Trophoblast cell (in vitro differentiated cells and primary cell): ENCODE measurements at regions not wholly inside any gene's neighbourhood (a gene's known extent, or its start where the extent isn't known, plus 50 kb on each side); places are given as distances from the start of the nearest gene placed in this dataset.

Experiments used
- DNase-seq, 2 donors: peaks; one replicate each; pipeline ENCODE4 v3.0.0-alpha.2; 2016
- H2AFZ ChIP-seq: 2 replicates; pipeline ENCODE4 v1.6.1; 2013; ENCODE audit warnings: low read length, moderate library complexity, mild to moderate bottlenecking; ENCODE audit not compliant: insufficient read depth, poor library complexity
- H2AK5ac ChIP-seq: 2 replicates; pipeline ENCODE4 v1.6.1; 2013; ENCODE audit warnings: mild to moderate bottlenecking, low read length
- H2BK120ac ChIP-seq: 2 replicates; pipeline ENCODE4 v1.6.1; 2013; ENCODE audit warnings: low read length, mild to moderate bottlenecking, moderate library complexity; ENCODE audit not compliant: insufficient read depth, poor library complexity
- H2BK12ac ChIP-seq: 2 replicates; pipeline ENCODE4 v1.6.1; 2013; ENCODE audit warnings: mild to moderate bottlenecking, low read length, moderate library complexity
- H2BK5ac ChIP-seq: 2 replicates; pipeline ENCODE4 v1.6.1; 2013; ENCODE audit warnings: low read length, low read depth, moderate library complexity, mild to moderate bottlenecking; ENCODE audit not compliant: poor library complexity
- H3K14ac ChIP-seq: 2 replicates; pipeline ENCODE4 v1.6.1; 2013; ENCODE audit warnings: mild to moderate bottlenecking, low read length
- H3K18ac ChIP-seq: 2 replicates; pipeline ENCODE4 v1.6.1; 2013; ENCODE audit warnings: mild to moderate bottlenecking, low read length
- H3K23ac ChIP-seq: 2 replicates; pipeline ENCODE4 v1.6.1; 2013; ENCODE audit warnings: low read length
- H3K27ac ChIP-seq: 2 replicates; pipeline ENCODE4 v1.5.1; 2013; ENCODE audit warnings: low read depth, mild to moderate bottlenecking, inconsistent platforms, low read length, moderate library complexity
- H3K27me3 ChIP-seq: 2 replicates; pipeline ENCODE4 v1.6.1; 2013; ENCODE audit warnings: inconsistent platforms, mild to moderate bottlenecking, low read length, moderate library complexity; ENCODE audit not compliant: insufficient read depth
- H3K36me3 ChIP-seq, 2 experiments: 1 replicate in 1 of 2; 2 replicates in 1 of 2; pipeline ENCODE4 v1.6.1; 2013; ENCODE audit warnings: low read length in 2 of 2, mild to moderate bottlenecking in 2 of 2, moderate library complexity in 1 of 2; ENCODE audit not compliant: insufficient read depth in 2 of 2, control insufficient read depth in 1 of 2
- H3K4ac ChIP-seq: 2 replicates; pipeline ENCODE4 v1.6.1; 2013; ENCODE audit warnings: low read depth, mild to moderate bottlenecking, low read length, moderate library complexity
- H3K4me1 ChIP-seq, 2 experiments: 1 replicate in 1 of 2; 2 replicates in 1 of 2; pipeline ENCODE4 v1.6.1; 2013; ENCODE audit warnings: low read length in 2 of 2, mild to moderate bottlenecking in 2 of 2, moderate library complexity in 1 of 2; ENCODE audit not compliant: insufficient read depth in 2 of 2, control insufficient read depth in 1 of 2
- H3K4me2 ChIP-seq: 2 replicates; pipeline ENCODE4 v1.6.1; 2013; ENCODE audit warnings: inconsistent platforms, mild to moderate bottlenecking, low read length, moderate library complexity
- H3K4me3 ChIP-seq: 2 replicates; pipeline ENCODE4 v1.5.1; 2013; ENCODE audit warnings: mild to moderate bottlenecking, low read depth, low read length, inconsistent platforms
- H3K79me1 ChIP-seq: one replicate; pipeline ENCODE4 v1.6.1; 2013; ENCODE audit warnings: low read length
- H3K79me2 ChIP-seq: 2 replicates; pipeline ENCODE4 v1.6.1; 2013; ENCODE audit warnings: low read length, mild to moderate bottlenecking; ENCODE audit not compliant: control insufficient read depth, insufficient read depth, poor library complexity
- H3K9ac ChIP-seq: 2 replicates; pipeline ENCODE4 v1.6.1; 2013; ENCODE audit warnings: mild to moderate bottlenecking, low read length
- H3K9me3 ChIP-seq: 2 replicates; pipeline ENCODE4 v1.6.1; 2013; ENCODE audit warnings: low read depth, mild to moderate bottlenecking, control low read depth, inconsistent platforms, low read length; ENCODE audit not compliant: insufficient read depth
- H4K12ac ChIP-seq: 2 replicates; pipeline ENCODE4 v1.6.1; 2013; ENCODE audit warnings: low read depth, mild to moderate bottlenecking, low read length, moderate library complexity
- H4K8ac ChIP-seq: 2 replicates; pipeline ENCODE4 v1.6.1; 2013; ENCODE audit warnings: low read depth, mild to moderate bottlenecking, low read length, moderate library complexity
- H4K91ac ChIP-seq: one replicate; pipeline ENCODE4 v1.6.1; 2013; ENCODE audit warnings: low read depth, mild to moderate bottlenecking, low read length, moderate library complexity
- WGBS: extraction: QIAGEN DNeasy Blood & Tissue Kit; methylation state at CpG from one replicate; pipeline ENCODE4 v1.1.7; 2013; ENCODE audit warnings: missing lambda C conversion rate; ENCODE audit not compliant: insufficient read length, insufficient coverage; ENCODE audit errors: extremely low coverage; 5-methylcytosine and 5-hydroxymethylcytosine counted together

DNA sequence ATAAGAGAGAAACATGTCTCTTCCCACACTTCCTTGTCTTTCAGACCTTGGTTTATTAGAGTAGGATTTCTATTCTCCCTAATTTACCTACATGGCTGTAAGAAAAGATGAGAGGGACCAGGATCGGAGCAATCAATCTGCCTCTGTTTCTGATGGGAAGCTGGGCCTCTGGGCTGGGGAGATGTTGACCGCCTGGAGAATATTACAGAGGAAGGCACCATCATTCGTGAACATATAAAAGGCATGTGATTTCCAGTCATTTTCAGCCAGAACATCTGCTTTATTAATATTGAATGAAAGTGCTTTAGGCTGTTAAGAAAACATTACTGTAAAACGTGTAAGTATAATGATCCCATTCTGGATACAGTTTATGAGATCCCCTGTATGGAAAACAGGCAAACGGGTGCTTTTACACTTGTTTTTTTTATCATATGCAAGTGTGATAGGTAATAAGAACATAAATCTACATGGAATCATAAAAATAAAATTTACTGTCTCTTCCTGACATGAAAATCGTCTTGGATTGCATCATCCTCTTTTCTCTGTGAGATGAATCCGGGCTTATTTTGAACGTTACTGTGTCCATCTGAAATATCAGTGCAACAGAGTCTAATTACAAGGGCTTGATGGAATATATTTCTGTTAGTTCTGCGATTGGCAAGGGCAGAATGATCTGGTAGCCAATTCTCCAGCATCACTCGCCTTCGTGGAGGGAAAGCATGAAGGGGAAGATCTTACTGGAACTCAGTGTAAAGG, 94.5 kb upstream of the BAIAP2L1 start:
- Histone ChIP-seq H3K79me1 (no peaks in the 10 kb centered on the region), H3K4me2 (no peak overlapping the region), H3K4ac (no peak overlapping the region), H3K14ac (no peak overlapping the region), H3K27me3 (no peaks in the 10 kb centered on the region), H4K8ac (no peak overlapping the region), H3K9ac (no peak overlapping the region), H3K9me3 (peaks cover 18% of the 10 kb centered on the region), H2BK5ac (no peak overlapping the region), H3K4me3 (no peak overlapping the region), H3K27ac (no peak overlapping the region), H2BK120ac (no peak overlapping the region), H4K91ac (no peak overlapping the region), H3K18ac (no peak overlapping the region), H2AFZ (no peak overlapping the region), H2BK12ac (no peak overlapping the region), H3K4me1 (no peaks in the 10 kb centered on the region), H3K23ac (no peak overlapping the region), H2AK5ac (no peak overlapping the region), H3K79me2 (no peaks in the 10 kb centered on the region), H3K36me3 (no peaks in the 10 kb centered on the region), H4K12ac (no peak overlapping the region)
- WGBS = no CpG with 5 or more reads among the region's 11 CpGs
- DNase-seq = no peak

GRCh38 chr7:98493030-98493778, 92.3 kb upstream of the BAIAP2L1 start:
- H3K79me2 ChIP-seq = no peaks in the 10 kb centered on the region
- no peak overlapping the region for H3K27ac ChIP-seq
- no peak overlapping the region for H2BK120ac ChIP-seq
- no peak overlapping the region for H2AFZ ChIP-seq
- H3K4me1 ChIP-seq = no peaks in the 10 kb centered on the region
- no peak overlapping the region for H3K9ac ChIP-seq
- no peak overlapping the region for H3K4me3 ChIP-seq
- no peak overlapping the region for H2BK5ac ChIP-seq
- no peak overlapping the region for H3K14ac ChIP-seq
- H4K91ac ChIP-seq = no peak overlapping the region
- H3K36me3 ChIP-seq = no peaks in the 10 kb centered on the region
- no peak overlapping the region for H3K23ac ChIP-seq
- H3K4me2 ChIP-seq = no peak overlapping the region
- no peaks in the 10 kb centered on the region for H3K27me3 ChIP-seq
- no peak for DNase-seq
- H4K8ac ChIP-seq = no peak overlapping the region
- peaks cover 14% of the 10 kb centered on the region for H3K9me3 ChIP-seq
- no CpG with 5 or more reads among the region's 21 CpGs for WGBS
- H3K18ac ChIP-seq = no peak overlapping the region
- H2AK5ac ChIP-seq = no peak overlapping the region
- no peak overlapping the region for H3K4ac ChIP-seq
- no peaks in the 10 kb centered on the region for H3K79me1 ChIP-seq
- H4K12ac ChIP-seq = no peak overlapping the region
- no peak overlapping the region for H2BK12ac ChIP-seq

- H2AFZ ChIP-seq = no peak overlapping the region
- no peak overlapping the region for H4K12ac ChIP-seq
- H3K27ac ChIP-seq = no peak overlapping the region
- H3K27me3 ChIP-seq = no peaks in the 10 kb centered on the region
- H3K9ac ChIP-seq = no peak overlapping the region
- H3K36me3 ChIP-seq = no peaks in the 10 kb centered on the region
- no peak for DNase-seq
- H2AK5ac ChIP-seq = no peak overlapping the region
- no peak overlapping the region for H3K4me3 ChIP-seq
- H3K79me1 ChIP-seq = no peaks in the 10 kb centered on the region
- H4K8ac ChIP-seq = no peak overlapping the region
- no peak overlapping the region for H3K4ac ChIP-seq
- no peak overlapping the region for H3K23ac ChIP-seq
- H3K14ac ChIP-seq = no peak overlapping the region
- H2BK12ac ChIP-seq = no peak overlapping the region
- H2BK5ac ChIP-seq = no peak overlapping the region
- H2BK120ac ChIP-seq = no peak overlapping the region
- H3K4me1 ChIP-seq = no peaks in the 10 kb centered on the region
- H3K79me2 ChIP-seq = no peaks in the 10 kb centered on the region
- no CpG with 5 or more reads among the region's 7 CpGs for WGBS
- no peak overlapping the region for H3K4me2 ChIP-seq
- peaks cover 8% of the 10 kb centered on the region for H3K9me3 ChIP-seq
- no peak overlapping the region for H3K18ac ChIP-seq
- no peak overlapping the region for H4K91ac ChIP-seq
These were observed 87.3 kb upstream of the BAIAP2L1 start for GRCh38 chr7:98488167-98488566.

GRCh38 chr7:98483964-98484545, 83.2 kb upstream of the BAIAP2L1 start:
- WGBS = no CpG with 5 or more reads among the region's 11 CpGs

More at GRCh38 chr7:98483964-98484545, 83.2 kb upstream of the BAIAP2L1 start:
- Histone ChIP-seq H3K4me3 (no peak overlapping the region), H4K8ac (no peak overlapping the region), H3K36me3 (no peaks in the 10 kb centered on the region), H3K27ac (no peak overlapping the region), H3K9me3 (peaks cover 13% of the 10 kb centered on the region), H3K4ac (no peak overlapping the region), H3K79me1 (no peaks in the 10 kb centered on the region), H4K12ac (no peak overlapping the region), H2AFZ (no peak overlapping the region), H3K79me2 (no peaks in the 10 kb centered on the region), H2BK12ac (no peak overlapping the region), H2BK5ac (no peak overlapping the region), H3K18ac (no peak overlapping the region), H3K4me2 (no peak overlapping the region), H2AK5ac (no peak overlapping the region), H3K23ac (no peak overlapping the region), H3K27me3 (no peaks in the 10 kb centered on the region), H4K91ac (no peak overlapping the region), H3K14ac (no peak overlapping the region), H3K9ac (no peak overlapping the region), H2BK120ac (no peak overlapping the region), H3K4me1 (no peaks in the 10 kb centered on the region)
- DNase-seq = no peak
